NCI-H2107 treated with DMSO at 0.1 percent for 48 hours (cell line): ENCODE measurements at regions not wholly inside any gene's neighbourhood (a gene's known extent, or its start where the extent isn't known, plus 50 kb on each side); places are given as distances from the start of the nearest gene placed in this dataset.

Experiments used
- DNase-seq: peaks from one replicate; lab custom pipeline; 2025; ENCODE audit not compliant: unreplicated experiment; lab: John Stamatoyannopoulos, UW

- no peak for DNase-seq
These were observed 142.4 kb downstream of the DACT1 start for GRCh38 chr14:58780185-58780584.

- DNase-seq, result no peak
These were observed 142.8 kb downstream of the DACT1 start for GRCh38 chr14:58780605-58781004.

- no peak for DNase-seq
These were observed 144.2 kb downstream of the DACT1 start for GRCh38 chr14:58782011-58782410.

GRCh38 chr14:58783792-58784511, 146.2 kb downstream of the DACT1 start:
- DNase-seq, result no peak

GRCh38 chr14:58784931-58785330, 147.2 kb downstream of the DACT1 start:
- DNase-seq, result no peak

GRCh38 chr14:58785701-58786100, 147.9 kb downstream of the DACT1 start:
- DNase-seq, result no peak

GRCh38 chr14:58787592-58787991, 149.8 kb downstream of the DACT1 start:
- no peak for DNase-seq

- no peak for DNase-seq
These were observed 151.1 kb downstream of the DACT1 start for GRCh38 chr14:58788655-58789503.

- DNase-seq, result no peak
These were observed 152.0 kb downstream of the DACT1 start for GRCh38 chr14:58789736-58790135.

- DNase-seq, result no peak
These were observed 154.7 kb downstream of the DACT1 start for GRCh38 chr14:58792416-58792815.

- DNase-seq, result no peak
These were observed 155.5 kb downstream of the DACT1 start for GRCh38 chr14:58793131-58793740.

- no peak for DNase-seq
These were observed 157.4 kb downstream of the DACT1 start for GRCh38 chr14:58794993-58795762.

GRCh38 chr14:58796242-58797009, 158.7 kb downstream of the DACT1 start:
- no peak for DNase-seq

- no peak for DNase-seq
These were observed 159.3 kb downstream of the DACT1 start for GRCh38 chr14:58797010-58797429.

GRCh38 chr14:58798173-58798572, 160.4 kb downstream of the DACT1 start:
- no peak for DNase-seq

GRCh38 chr14:58801086-58801485, 163.3 kb downstream of the DACT1 start:
- no peak for DNase-seq

- peak; percentile 35 for DNase-seq
These were observed 167.3 kb downstream of the DACT1 start for GRCh38 chr14:58805057-58805456.

GRCh38 chr14:58805605-58806409, 168.0 kb downstream of the DACT1 start:
- DNase-seq, result peak; percentile 87

- no peak for DNase-seq
These were observed 169.4 kb downstream of the DACT1 start for GRCh38 chr14:58807191-58807590.

- DNase-seq, result peak; percentile 7
These were observed 171.1 kb downstream of the DACT1 start for GRCh38 chr14:58808828-58809227.
